Left colon (tissue), 2 donors: ENCODE measurements at regions not wholly inside any gene's neighbourhood (a gene's known extent, or its start where the extent isn't known, plus 50 kb on each side); places are given as distances from the start of the nearest gene placed in this dataset.
"Not testable (repeated sequence)": the region's sequence is repeated elsewhere in the genome, so short reads cannot be mapped to it uniquely, and the experiment has no call there.

Experiments
- ATAC-seq: fragments of 200-7000 bp; cut with Tn5 transposase; one replicate; pipeline ENCODE4 v1.9.1; 2020; ENCODE audit warnings: mild to moderate bottlenecking, moderate library complexity
- DNase-seq, 2 donors: peaks; one replicate each; pipeline ENCODE4 v3.0.0-alpha.2; 2020
- intact Hi-C, 2 donors: fragments of 100-400 bp; cut with DNase I in 1 of 2; cut with micrococcal nuclease in 1 of 2; formaldehyde crosslinking; loops; one replicate each; pipeline versions ENCODE4 v1.11.2 to v1.14.0; 2022; cut with DNase I, micrococcal nuclease
- donor health status: DM: no; HTN: no; CAD: no.
- donor health status: DM: yes; HTN: yes; CAD: no.

DNA sequence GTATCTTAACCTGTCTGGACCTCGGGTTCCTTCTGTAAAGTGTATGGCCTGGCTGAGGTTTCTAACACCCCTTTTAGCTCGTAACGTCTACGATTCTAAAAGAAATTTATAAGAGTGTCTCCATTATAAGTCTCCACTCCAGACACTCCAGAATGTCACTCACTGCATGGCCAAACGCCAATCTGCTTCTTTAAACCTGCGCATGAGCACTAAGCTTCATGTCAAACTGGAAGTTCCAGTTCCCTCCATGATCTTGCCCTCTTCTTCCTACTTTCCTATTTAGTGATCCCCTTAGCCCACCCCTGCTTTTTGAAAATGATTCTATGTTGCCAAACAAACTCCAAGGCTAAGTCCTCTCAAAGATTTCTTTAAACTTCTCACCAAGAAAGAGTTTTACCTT lies 241.4 kb upstream of the NPVF start:
- intact Hi-C loops: no loop called here
- ATAC-seq (no peak), DNase-seq (no peak)

DNA sequence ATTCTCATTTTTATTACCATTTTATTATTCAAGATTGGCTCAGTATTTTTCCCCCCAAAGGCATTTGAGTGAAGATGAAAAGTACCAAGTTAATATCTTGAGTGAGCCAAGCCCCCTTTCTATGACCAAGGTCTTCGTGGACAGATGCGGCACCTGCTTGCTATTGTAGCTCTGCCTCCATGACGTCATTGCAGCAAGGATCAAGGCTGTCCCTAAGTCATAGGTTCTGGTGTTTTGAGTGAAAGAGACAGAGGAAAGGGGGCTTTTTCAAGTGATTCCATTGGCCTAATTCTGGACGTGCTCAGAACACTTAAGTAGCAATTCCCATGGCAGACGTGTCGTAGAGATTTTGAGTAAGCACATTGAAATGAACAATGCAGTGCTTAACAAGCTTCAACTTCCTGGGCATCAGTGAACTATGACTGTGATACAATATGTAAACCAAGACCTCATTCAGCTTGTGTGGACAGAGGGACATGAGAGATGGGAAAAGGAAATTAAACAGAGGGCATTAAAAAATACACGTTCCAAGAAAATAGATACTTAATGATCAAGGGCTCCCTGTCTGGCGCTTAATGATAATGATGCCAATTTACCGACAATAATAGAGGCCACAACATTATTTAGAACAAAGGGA lies 248.7 kb upstream of the NPVF start:
- DNase-seq: no peak
- no peak for ATAC-seq
- intact Hi-C loops: no loop called here

DNA sequence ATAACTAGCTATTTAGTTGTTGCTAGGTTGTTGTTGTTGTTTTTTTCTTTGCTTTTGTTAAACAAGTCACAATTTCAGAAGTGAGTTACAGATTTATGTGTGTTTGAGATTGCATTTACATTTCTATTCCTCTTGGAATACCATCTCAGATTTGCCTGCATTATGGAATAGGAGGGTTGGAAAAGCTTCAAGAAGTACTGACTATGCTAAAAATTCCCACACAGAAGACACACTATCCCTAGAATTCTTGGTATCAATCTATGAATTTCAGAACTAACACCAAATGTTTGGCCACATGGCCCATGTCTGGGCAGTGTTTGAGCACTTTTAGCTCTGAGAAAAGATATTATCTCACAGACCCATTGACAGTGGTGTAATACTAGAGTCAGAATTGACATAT lies 249.9 kb upstream of the NPVF start:
- intact Hi-C loops, DNase-seq, ATAC-seq: not testable (repeated sequence)

DNA sequence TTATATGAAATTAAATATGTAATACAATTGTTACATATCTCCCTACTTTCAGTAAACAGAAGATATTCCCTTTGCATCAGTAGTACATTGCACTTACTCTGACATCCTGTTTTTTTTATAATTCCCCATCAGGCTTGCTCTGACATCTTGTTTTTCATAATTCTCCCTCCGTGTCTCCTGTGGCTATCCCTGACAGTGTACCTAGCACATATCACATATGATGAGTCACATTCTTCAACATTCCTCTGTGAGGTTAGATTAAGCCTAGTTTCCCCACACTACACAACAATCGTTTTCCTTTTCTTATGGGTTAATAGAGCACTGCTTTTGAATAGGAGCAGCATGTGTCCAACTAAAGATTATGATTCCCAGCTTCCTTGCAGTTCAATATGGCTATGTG lies 250.6 kb upstream of the NPVF start:
- ATAC-seq (no peak), DNase-seq (no peak)
- intact Hi-C loops: no loop called here

DNA sequence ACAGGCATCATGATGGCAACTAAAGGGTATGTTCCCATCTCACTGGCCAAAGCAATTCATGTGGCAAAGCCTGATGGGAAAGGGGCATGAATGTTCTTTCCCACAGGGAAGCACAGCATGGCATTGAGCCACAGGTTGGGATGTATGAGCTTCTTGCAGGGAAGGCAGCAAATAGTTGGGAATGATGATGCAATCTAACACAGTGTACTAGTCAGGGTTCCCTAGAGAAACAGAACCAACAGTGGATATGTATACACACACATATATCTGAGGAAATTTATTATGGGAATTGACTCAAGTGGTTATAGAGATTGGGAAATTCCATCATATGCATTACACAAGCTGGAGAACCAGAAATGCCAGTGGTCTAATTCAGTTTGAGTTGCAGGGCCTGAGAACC lies 253.6 kb upstream of the NPVF start:
- no peak for ATAC-seq
- intact Hi-C loops: no loop called here
- no peak for DNase-seq

DNA sequence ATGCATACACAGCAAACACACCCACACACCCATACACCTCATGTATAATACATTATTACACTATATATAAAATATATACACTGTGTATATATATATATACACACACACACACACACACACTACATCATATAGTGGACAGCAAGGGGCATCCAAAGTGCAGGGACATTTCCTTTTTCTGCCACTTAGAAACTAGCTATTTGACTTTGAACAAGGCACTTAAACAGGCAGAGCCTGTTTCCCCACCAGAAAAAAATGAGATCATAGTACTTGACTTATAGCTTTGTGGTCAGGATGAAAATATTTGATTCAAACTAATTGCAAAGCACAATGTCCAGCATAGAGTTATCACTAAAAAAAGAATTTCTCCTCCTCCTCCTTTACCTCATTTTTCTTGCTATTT lies 254.3 kb upstream of the NPVF start:
- intact Hi-C loops: no loop called here
- ATAC-seq (no peak), DNase-seq (no peak)

DNA sequence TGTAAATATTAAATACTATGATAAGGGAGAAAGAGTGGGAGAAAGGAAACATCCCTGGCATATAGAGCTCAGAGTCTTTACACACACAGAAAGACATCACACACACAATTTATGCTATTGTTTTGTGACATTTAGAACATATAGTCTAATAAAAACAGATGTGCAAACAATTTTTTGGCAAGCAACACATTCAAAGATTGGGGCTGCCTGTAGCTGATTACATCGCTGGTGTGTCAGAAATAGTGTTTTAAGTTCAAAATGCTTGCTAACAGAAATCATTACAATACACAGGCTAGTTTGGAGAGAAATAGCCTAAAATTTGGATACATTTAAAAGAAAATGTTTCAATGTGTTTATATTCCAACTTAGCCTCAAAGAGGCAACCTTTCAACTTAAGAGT lies 256.7 kb upstream of the NPVF start:
- DNase-seq: no peak
- ATAC-seq: no peak
- intact Hi-C loops: no loop called here

DNA sequence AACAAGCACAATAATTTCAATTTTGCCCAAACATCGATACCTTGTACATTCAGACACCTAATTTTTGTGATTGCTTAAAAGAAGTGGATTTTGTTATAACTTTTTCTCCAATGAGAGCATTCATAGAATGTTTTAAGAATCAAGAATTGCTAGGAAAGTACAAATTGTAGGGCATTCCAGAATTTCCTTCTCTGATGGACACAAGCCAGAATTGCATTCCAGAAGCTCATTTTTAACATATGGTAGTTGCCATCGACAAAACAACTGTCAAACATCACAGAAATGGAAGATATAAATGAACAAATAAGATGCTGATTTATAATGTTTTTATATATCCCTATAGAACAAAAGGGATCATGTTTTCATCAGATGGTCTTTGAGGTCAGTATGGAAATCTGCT lies 258.4 kb upstream of the NPVF start:
- ATAC-seq (no peak), DNase-seq (no peak)
- intact Hi-C loops: no loop called here

DNA sequence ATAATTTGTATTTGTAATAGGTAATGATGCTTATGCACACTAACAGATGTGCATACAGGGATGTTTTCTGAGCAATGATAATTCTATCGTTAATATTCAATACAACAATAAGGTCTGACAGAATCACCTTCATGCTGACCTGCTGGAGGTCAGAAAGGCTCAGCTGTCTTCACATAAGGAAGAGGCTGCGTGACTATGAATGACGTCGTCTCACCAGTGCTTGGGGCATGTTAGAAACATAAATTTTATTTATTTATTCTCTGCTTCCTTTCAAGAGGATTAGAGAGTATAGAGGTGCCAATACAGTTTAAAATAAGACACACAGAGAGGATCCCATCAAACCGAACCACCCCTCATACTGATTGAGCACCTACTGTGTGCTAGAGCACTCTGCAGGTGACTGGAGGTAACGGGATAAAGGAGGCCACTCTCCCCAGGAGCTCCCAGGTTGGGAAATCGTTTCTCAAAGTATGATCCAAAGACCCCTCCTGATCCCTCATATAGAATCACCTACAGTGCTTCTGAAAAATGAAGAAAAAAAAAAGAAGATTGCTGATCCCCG lies 265.6 kb upstream of the NPVF start:
- intact Hi-C loops: no loop called here
- no peak for ATAC-seq
- no peak for DNase-seq

DNA sequence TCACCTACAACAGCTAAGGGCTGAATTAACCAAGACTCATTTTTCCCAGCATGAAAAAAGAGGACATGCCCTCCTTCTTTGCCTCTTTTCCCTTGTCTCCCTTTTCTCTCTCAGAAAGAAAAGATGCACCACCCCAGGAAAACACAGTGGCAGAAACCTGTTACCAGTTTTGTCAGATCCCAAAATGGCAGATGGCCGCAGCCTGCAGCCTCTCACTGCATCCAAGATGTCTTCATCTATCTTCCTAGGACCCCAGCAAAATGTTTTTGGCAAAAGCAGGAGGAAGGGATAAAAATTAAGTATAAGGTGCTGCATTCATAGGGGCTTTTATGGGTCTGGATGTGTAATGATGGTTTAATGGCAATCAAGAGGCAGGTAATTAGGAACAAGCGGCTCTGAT lies 266.6 kb upstream of the NPVF start:
- DNase-seq: no peak
- ATAC-seq: no peak
- intact Hi-C loops: no loop called here

DNA sequence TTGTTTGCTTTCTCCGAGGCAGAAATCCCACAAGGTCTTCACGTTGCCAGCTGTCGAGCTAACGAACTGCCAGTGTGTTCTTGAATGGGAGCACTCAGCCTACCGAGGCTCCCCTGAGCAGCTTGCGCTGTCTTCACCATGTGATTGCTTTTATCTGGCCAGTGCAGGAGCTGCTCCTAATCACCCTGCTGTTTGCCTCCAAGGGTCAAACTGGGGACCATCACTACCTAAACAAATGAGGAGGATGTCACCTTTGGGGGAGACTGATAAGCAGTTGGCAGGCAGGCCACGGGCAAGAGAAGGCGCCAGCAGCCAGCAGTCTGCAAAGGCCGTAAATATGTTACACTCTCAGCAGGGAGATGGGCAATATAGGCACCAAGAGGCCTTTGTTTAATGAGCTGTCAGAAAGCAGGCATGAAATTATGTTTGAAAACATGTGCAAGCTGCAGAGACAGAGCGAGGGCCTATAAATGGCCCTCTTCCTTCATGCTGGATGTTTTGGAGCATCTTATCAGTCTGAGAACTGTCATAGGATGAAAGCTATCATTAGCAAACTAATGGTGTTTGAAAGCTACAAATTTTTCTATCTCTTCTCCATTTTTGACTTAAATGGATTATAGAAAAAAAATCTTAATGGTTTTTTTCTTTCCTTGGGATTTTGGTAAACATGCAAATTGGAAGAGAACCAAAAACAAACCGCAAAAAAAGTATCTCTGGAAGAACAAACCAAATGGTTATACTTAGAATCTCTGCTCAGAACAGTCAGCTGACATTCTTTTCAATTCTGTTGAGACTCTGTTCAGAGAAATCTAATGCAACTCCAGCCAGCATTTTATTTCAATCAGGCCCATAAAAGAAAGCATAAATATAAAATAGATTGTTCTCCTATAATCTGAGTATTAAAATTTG lies 267.3 kb upstream of the NPVF start:
- no peak for ATAC-seq
- intact Hi-C loops: no loop called here

DNA sequence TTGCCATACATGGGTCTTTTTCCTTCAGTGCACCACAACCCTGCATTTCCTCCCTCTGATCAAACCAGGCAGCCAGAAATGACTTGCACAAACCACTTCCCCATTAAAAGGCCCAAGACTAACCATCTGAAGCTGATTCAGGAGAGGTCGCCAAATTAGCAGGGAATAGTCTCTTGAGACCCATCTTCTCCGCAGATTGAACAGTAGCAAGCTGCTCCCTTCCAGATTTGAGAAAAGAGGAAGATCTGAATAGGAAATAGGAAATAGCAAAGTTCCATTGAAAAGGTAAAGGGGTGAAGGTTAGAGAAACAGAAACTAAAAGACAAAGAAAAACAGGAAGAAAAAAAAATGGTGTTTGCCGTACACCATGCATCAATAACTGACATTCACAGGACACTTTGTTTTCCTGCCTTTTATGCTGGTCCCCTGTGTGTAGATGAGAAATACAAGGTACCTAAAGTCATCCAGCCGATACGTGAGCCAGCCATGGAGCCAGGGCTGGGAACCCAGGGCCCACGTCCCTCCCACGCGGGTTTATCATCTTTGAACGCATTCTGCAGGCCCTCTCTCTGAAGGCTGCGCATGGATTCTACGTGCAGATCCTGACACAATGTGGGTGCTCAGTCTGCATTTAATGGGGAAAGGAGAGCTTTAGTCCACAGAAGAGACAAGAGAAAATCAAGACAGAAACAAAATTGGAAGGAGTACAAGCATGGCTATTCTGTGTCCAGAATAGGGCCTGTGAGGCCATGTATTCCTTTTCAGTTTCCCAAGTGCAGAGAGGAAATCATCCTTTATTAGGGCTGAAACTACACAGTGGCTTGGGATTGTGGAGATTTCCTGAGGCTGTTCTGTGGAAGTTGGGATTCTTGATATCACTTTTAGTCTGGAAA lies 268.4 kb upstream of the NPVF start:
- intact Hi-C loops: no loop called here
- DNase-seq (no peak), ATAC-seq (no peak)

More for the DNA sequence above, 267.3 kb upstream of the NPVF start:
- DNase-seq: no peak

DNA sequence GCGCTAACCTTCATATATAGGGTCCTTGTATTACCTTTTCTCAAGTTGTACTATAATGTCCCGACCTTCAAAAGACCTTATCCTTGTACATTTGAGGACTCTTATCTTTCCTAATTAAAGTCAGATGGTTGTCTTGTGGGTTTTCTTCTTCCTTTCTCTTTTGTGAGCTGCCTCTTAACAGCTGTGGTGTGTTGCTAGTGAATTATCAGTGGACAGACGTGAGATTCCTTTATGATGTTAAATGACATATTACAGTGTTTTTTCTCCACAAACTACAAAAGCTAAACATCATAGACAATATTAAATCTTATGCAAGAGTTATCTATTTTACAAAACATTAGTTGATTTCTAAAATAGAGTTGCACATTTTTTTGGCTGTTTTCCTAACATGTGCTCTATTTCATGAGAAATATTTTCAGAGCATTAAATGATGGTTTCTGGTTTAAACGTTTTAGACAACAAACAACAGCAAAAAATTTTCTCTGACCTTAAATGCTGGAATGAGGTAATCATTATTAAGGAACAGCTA lies 272.2 kb upstream of the NPVF start:
- intact Hi-C loops: no loop called here
- ATAC-seq: no peak
- DNase-seq: no peak

DNA sequence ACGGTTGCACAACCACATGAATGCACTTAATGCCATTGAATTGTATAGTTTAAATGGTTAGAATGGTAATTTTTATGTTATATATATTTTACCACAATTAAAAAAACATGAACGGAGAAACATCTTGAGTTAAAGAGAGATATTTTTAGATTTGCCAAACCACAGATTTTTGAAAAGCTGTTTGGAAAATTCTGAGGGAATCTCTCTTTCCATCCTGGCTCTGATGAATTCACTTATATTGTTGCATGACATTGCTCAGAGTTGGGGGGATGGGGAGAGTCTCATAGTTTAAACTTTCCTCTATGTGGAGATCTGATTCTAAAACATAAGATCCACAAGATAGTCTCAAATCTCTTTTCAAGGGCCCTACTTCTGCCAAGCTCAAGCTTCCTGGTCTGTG lies 275.0 kb upstream of the NPVF start:
- ATAC-seq: no peak
- intact Hi-C loops: no loop called here
- no peak for DNase-seq

DNA sequence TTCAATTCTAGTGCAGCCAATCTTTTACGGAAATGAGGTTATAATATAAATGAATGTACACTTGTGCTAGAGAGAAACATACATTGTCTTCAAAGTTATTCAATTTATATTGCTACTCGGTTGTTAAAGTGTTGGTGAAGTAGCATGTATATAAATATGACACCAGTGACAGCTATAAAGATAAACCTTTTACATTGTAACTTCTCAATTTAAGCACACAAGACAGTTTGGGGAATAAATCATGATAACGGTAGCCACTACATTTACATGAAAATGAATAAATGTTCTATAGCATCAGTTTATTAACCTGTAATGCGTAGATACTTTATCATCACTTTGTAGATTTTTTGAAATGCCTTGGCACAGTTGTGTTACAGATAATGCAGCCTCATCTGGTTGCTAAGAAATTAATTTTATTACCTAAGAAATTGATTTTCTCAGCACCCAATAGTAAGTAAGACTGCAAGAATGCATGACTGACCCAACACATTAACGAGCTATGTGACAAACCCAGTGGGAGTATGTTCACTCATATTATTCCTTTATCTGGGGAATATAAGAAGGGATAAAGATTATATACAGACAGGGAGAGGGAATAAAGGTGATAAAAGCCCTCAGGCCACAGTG lies 283.9 kb upstream of the NPVF start:
- intact Hi-C loops: no loop called here
- ATAC-seq (no peak), DNase-seq (no peak)

DNA sequence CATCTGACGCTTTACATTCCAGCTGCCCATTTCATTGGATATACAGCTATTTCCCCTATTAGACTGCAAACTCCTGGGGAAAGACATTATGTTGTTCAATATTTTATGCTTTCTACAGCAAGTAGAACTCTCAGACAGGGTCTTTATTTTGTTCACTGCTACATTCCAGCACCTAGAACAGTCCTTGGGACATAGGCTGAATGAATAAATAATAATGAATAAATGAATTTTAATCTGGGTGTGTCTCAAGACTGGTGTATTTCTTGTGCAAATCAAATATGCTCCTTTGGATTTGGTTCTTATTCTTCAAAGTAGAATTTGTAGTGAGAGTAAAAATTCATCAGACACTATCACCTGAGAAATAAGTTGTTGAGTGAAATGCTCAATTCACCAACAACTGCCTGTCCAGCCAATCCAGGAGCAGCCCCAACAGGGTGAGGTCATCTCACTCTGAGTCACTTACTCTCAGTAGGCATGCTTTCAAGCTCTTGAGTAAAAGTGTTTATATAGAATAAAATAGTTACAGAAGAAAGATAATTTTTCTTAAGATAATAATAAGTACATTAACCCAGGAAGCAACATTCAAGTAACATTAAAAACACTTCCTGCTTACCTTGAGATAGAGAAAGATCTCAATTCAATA lies 287.5 kb upstream of the NPVF start:
- DNase-seq (no peak), ATAC-seq (no peak)
- intact Hi-C loops: no loop called here

DNA sequence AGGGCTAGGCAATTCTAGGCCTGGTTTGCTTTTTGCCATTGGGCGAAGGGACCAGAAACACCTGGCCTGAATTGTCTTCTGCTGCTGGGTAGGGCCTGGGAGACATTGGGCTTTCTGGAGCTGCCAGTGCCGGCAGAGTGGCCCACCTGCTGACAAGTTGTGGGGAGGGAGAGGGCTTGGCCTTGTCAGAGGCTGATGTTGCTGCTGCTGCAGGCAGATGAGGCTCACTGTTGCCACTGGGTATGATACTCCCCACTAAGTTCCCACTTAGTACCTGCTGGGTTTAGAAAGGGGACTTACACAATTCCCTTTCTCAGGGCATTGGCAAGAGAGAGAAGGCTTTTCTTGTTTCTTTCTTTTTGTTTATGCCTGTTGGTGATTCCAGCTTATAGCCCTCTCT lies 289.6 kb upstream of the NPVF start:
- intact Hi-C loops: no loop called here
- ATAC-seq (no peak), DNase-seq (no peak)

DNA sequence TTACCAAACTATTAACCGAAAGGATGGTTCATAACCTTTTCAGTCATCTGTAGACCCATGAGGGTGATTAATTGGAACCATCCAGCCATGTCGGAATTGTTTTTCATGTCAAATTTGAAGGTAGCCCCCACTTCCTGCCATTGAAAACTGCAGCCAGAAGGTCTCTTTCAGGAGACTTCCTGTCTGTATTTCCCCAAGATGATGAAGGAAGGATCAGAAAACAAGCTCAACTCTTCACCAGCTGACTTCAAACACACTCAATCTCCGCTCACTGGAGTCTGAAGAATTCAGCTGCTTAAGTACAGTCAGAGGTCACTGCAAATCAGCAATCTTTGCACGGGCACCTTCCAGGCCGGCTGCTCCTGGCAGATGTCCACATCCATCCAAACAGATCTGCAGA lies 291.7 kb upstream of the NPVF start:
- ATAC-seq (no peak), DNase-seq (no peak)
- intact Hi-C loops: no loop called here
